A549 (cell line): ENCODE measurements at regions not wholly inside any gene's neighbourhood (a gene's known extent, or its start where the extent isn't known, plus 50 kb on each side); places are given as distances from the start of the nearest gene placed in this dataset.

Source experiments
- ATAC-seq, 2 experiments: fragments of 200-7000 bp in 1 of 2; fragments of >200 bp in 1 of 2; cut with Nextera tagmentation in 1 of 2; cut with Tn5 transposase in 1 of 2; 3 replicates each; pipeline versions ENCODE4 v1.8.0 to v1.9.1; 2018 to 2020; ENCODE audit warnings: mild to moderate bottlenecking in 1 of 2, moderate library complexity in 1 of 2
- CTCF ChIA-PET: fragments of 300-600 bp; sonication (Branson Sonifier 250); formaldehyde crosslinking; extraction: SDS; loops from one replicate; lab custom pipeline; 2021; ENCODE audit warnings: antibody characterized with exemption, inconsistent platforms; lab: Yijun Ruan, JAX
- POLR2A ChIA-PET: fragments of 350-600 bp; formaldehyde crosslinking; extraction: SDS; loops from one replicate; lab custom pipeline; 2021; ENCODE audit warnings: antibody characterized with exemption, inconsistent platforms; lab: Yijun Ruan, JAX
- DNase-seq, 2 experiments: peaks; one replicate each; pipeline versions ENCODE4 v3.0.0 to v3.0.0-alpha.2; 2011 to 2016; ENCODE audit warnings: low read depth in 1 of 2, low spot score in 1 of 2
- FAIRE-seq: peaks from 2 replicates; lab custom pipeline; 2011; peaks lifted over from hg19 to GRCh38; lab: Jason Lieb, UNC
- H3K27ac ChIP-seq, 2 experiments: fragments of >200 bp; sonication (Bioruptor Twin); formaldehyde crosslinking; 3 replicates each; pipeline ENCODE4 v1.5.1; 2016 to 2017
- H3K4me1 ChIP-seq: fragments of >200 bp; sonication (Bioruptor Twin); formaldehyde crosslinking; 3 replicates; pipeline ENCODE4 v1.6.1; 2016
- H3K4me2 ChIP-seq: fragments of >200 bp; sonication (Bioruptor Twin); formaldehyde crosslinking; 3 replicates; pipeline ENCODE4 v1.6.1; 2016
- H3K4me3 ChIP-seq: fragments of >200 bp; sonication (Bioruptor Twin); formaldehyde crosslinking; 3 replicates; pipeline ENCODE4 v1.5.1; 2016
- H3K9me3 ChIP-seq: fragments of >200 bp; sonication (Bioruptor Twin); formaldehyde crosslinking; 3 replicates; pipeline ENCODE4 v1.6.1; 2016
- BHLHE40 ChIP-seq: IDR thresholded peaks from 2 replicates; pipeline ENCODE4 v1.6.1; 2012; ENCODE audit warnings: low read depth, low read length, inconsistent platforms
- CBX8 ChIP-seq: fragments of 200-600 bp; sonication (generic); IDR thresholded peaks from 2 replicates; pipeline ENCODE4 v1.6.1; 2016
- CEBPB ChIP-seq, 2 experiments: fragments of >200 bp in 1 of 2; sonication (Bioruptor Twin) in 1 of 2; formaldehyde crosslinking in 1 of 2; IDR thresholded peaks; 2 replicates each; pipeline ENCODE4 v1.6.1; 2012 to 2016
- CTCF ChIP-seq: fragments of >200 bp; sonication (Bioruptor Twin); formaldehyde crosslinking; IDR thresholded peaks from 3 replicates; pipeline ENCODE4 v1.5.1; 2016
- EP300 ChIP-seq, 2 experiments: fragments of >200 bp; sonication (Bioruptor Twin); formaldehyde crosslinking; IDR thresholded peaks; 2 replicates in 1 of 2; 3 replicates in 1 of 2; pipeline ENCODE4 v1.6.1; 2016 to 2017
- ESRRA ChIP-seq: fragments of 150-350 bp; IDR thresholded peaks from 2 replicates; pipeline ENCODE4 v1.6.1; 2014; ENCODE audit warnings: mild to moderate bottlenecking, low read length, borderline replicate concordance
- FOSL2 ChIP-seq, 2 experiments: fragments of 450-650 bp in 1 of 2; fragments of >200 bp in 1 of 2; sonication (Bioruptor Twin) in 1 of 2; formaldehyde crosslinking; IDR thresholded peaks; 2 replicates each; pipeline versions ENCODE4 v1.5.0 to v1.6.1; 2016 to 2020; ENCODE audit warnings: mild to moderate bottlenecking in 1 of 2, moderate library complexity in 1 of 2
- FOXS1 ChIP-seq: fragments of 250-450 bp; sonication (Bioruptor Pico); IDR thresholded peaks from 2 replicates; pipeline ENCODE4 v1.5.0; 2020; ENCODE audit warnings: mild to moderate bottlenecking, moderate library complexity
- GATA3 ChIP-seq: IDR thresholded peaks from 2 replicates; pipeline ENCODE4 v1.6.1; 2012; ENCODE audit warnings: borderline replicate concordance
- HES2 ChIP-seq: fragments of >200 bp; sonication (Bioruptor Twin); formaldehyde crosslinking; IDR thresholded peaks from 2 replicates; pipeline ENCODE4 v1.6.1; 2016
- HOXB5 ChIP-seq: fragments of 250-450 bp; sonication (Bioruptor Pico); IDR thresholded peaks from 2 replicates; pipeline ENCODE4 v1.5.0; 2020; ENCODE audit warnings: mild to moderate bottlenecking, moderate library complexity
- JUN ChIP-seq, 2 experiments: fragments of >200 bp; sonication (Bioruptor Twin); formaldehyde crosslinking; IDR thresholded peaks; 2 replicates in 1 of 2; 3 replicates in 1 of 2; pipeline ENCODE4 v1.6.1; 2016 to 2017
- MAFK ChIP-seq: fragments of 450-650 bp; IDR thresholded peaks from 2 replicates; pipeline ENCODE4 v1.6.1; 2014; ENCODE audit not compliant: partially characterized antibody
- NFE2L2 ChIP-seq: fragments of 150-350 bp; conservative IDR thresholded peaks from 2 replicates; pipeline ENCODE4 v1.6.1; 2014; ENCODE audit warnings: low read length
- POLR2A ChIP-seq: IDR thresholded peaks from 2 replicates; pipeline ENCODE4 v1.6.1; 2012; ENCODE audit warnings: mild to moderate bottlenecking, low read length
- POLR2AphosphoS2 ChIP-seq: conservative IDR thresholded peaks from 2 replicates; pipeline ENCODE4 v1.6.1; 2012; ENCODE audit warnings: low read length, improper control_type of control experiment, inconsistent platforms
- RAD21 ChIP-seq, 2 experiments: fragments of >200 bp in 1 of 2; sonication (Bioruptor Twin) in 1 of 2; formaldehyde crosslinking in 1 of 2; IDR thresholded peaks in 1 of 2; conservative IDR thresholded peaks in 1 of 2; 2 replicates in 1 of 2; 3 replicates in 1 of 2; pipeline ENCODE4 v1.6.1; 2012 to 2018; ENCODE audit warnings: inconsistent platforms in 1 of 2
- RARB ChIP-seq: fragments of 250-450 bp; sonication (Bioruptor Pico); IDR thresholded peaks from 2 replicates; pipeline ENCODE4 v1.8.0; 2021; ENCODE audit warnings: mild to moderate bottlenecking, moderate library complexity
- SMC3 ChIP-seq: fragments of >200 bp; sonication (Bioruptor Twin); formaldehyde crosslinking; IDR thresholded peaks from 3 replicates; pipeline ENCODE4 v1.6.1; 2018; ENCODE audit warnings: inconsistent platforms
- SREBF2 ChIP-seq: fragments of 450-650 bp; IDR thresholded peaks from 2 replicates; pipeline ENCODE4 v1.6.1; 2014; ENCODE audit warnings: mild to moderate bottlenecking, moderate library complexity
- TP53 ChIP-seq: fragments of 250-450 bp; sonication (Bioruptor Pico); IDR thresholded peaks from 2 replicates; pipeline ENCODE4 v1.5.0; 2021; ENCODE audit warnings: mild to moderate bottlenecking, moderate library complexity
- WGBS: methylation state at CpG from one replicate; pipeline ENCODE4 v1.1.6; 2017; ENCODE audit errors: missing lambda C conversion rate; 5-methylcytosine and 5-hydroxymethylcytosine counted together

GRCh38 chr4:128454881-128455280 is 167.3 kb upstream of the PGRMC2 start:
- peak; percentile 12 to 38; a peak in 4 of 6 replicates for ATAC-seq
- no peak for FAIRE-seq
- TF ChIP-seq CEBPB (IDR thresholded peaks at IDR 0.05) (no peak), RARB (CRISPR knock-in tag) (no peak), CBX8 (no peak), POLR2A (no peak), BHLHE40 (no peak), EP300 (IDR thresholded peaks at IDR 0.05) (no peak), HES2 (no peak), NFE2L2 (no peak)
- H3K4me2 ChIP-seq, result peak overlapping the region; percentile 73
- H3K4me3 ChIP-seq, result no peak overlapping the region
- DNase-seq, result no peak
- CTCF ChIA-PET, result interaction anchor here (0.7 to 4.3 kb wide), 32 partner anchors 8 to 408 kb away, joined by 3 to 25 read pairs (median 5); no protein-coding TSS in a partner anchor
- 61% methylated on average over 3 of the region's 4 CpGs for WGBS
- POLR2A ChIA-PET, result interaction anchor here (0.7 to 1.6 kb wide), 3 partner anchors 98 to 357 kb away, joined by 3 to 10 read pairs (median 9); no protein-coding TSS in a partner anchor
- peaks cover 87% of the 10 kb centered on the region for H3K4me1 ChIP-seq
- peak overlapping the region; percentile 96 for H3K27ac ChIP-seq
- no peaks in the 10 kb centered on the region for H3K9me3 ChIP-seq

- 2% methylated on average over 10 of the region's 10 CpGs for WGBS
- peak; percentile 93 to 96 for ATAC-seq
- peak; percentile 51; the same call in 1 of the 2 replicates for TF ChIP-seq GATA3
- peak; percentile 30 to 47; a peak in 3 of 5 replicates for TF ChIP-seq JUN (IDR thresholded peaks at IDR 0.05)
- TF ChIP-seq SMC3, result peak; percentile 87
- TF ChIP-seq FOSL2 (IDR thresholded peaks at IDR 0.05), result no peak
- peak; percentile 53 for TF ChIP-seq FOSL2 (CRISPR knock-in tag; IDR thresholded peaks at IDR 0.05)
- TF ChIP-seq CEBPB (IDR thresholded peaks at IDR 0.05), result peak; percentile 86 to 94; a peak in 3 of 4 replicates
- TF ChIP-seq HOXB5 (CRISPR knock-in tag), result no peak
- TF ChIP-seq CTCF, result peak; percentile 69
- peak; percentile 86 to 91 for TF ChIP-seq RAD21 (conservative IDR thresholded peaks at IDR 0.05 in 1 of 2, IDR thresholded peaks at IDR 0.05 in 1 of 2)
- no peak for TF ChIP-seq ESRRA
- TF ChIP-seq EP300 (IDR thresholded peaks at IDR 0.05), result peak; percentile 27 to 51; a peak in 1 of 5 replicates
- DNase-seq, result peak; percentile 89 to 92
- H3K4me2 ChIP-seq, result peak overlapping the region; percentile 73
- H3K4me1 ChIP-seq, result peaks cover 82% of the 10 kb centered on the region
- peak overlapping the region; percentile 96 for H3K27ac ChIP-seq
- no peak for FAIRE-seq
- H3K4me3 ChIP-seq, result no peak overlapping the region
- ChIA-PET CTCF (interaction anchor here (0.7 to 4.3 kb wide), 32 partner anchors 9 to 415 kb away, joined by 3 to 25 read pairs (median 5); no protein-coding TSS in a partner anchor), POLR2A (interaction anchor here (0.7 to 1.6 kb wide), 3 partner anchors 99 to 358 kb away, joined by 3 to 10 read pairs (median 9); no protein-coding TSS in a partner anchor)
- H3K9me3 ChIP-seq, result no peaks in the 10 kb centered on the region
Observed at GRCh38 chr4:128454281-128454871, 166.8 kb upstream of the PGRMC2 start.

- WGBS, result 26% methylated on average over 3 of the region's 3 CpGs
- ChIA-PET POLR2A (no interaction called here), CTCF (interaction anchor here (1.1 to 2.3 kb wide), 3 partner anchors 66 to 101 kb away, joined by 3 to 12 read pairs (median 4); no protein-coding TSS in a partner anchor)
- ATAC-seq (no peak), DNase-seq (peak in 1 of 2 experiments; percentile 22), FAIRE-seq (no peak)
- no peak overlapping the region for H3K4me3 ChIP-seq
- peak overlapping the region; percentile 73 for H3K4me2 ChIP-seq
- H3K27ac ChIP-seq, result peak overlapping the region; percentile 96
- H3K9me3 ChIP-seq, result no peaks in the 10 kb centered on the region
- peaks cover 66% of the 10 kb centered on the region for H3K4me1 ChIP-seq
- TF ChIP-seq MAFK (no peak), BHLHE40 (no peak), POLR2AphosphoS2 (no peak), TP53 (CRISPR knock-in tag) (no peak), RAD21 (conservative IDR thresholded peaks at IDR 0.05 in 1 of 2, IDR thresholded peaks at IDR 0.05 in 1 of 2) (no peak), SREBF2 (no peak), FOXS1 (CRISPR knock-in tag) (no peak)
- TF ChIP-seq, all 56 proteins: peak for 0
Observed at GRCh38 chr4:128452415-128452814, 164.8 kb upstream of the PGRMC2 start.
